Brain microvascular endothelial cell (primary cell): ENCODE measurements at regions not wholly inside any gene's neighbourhood (a gene's known extent, or its start where the extent isn't known, plus 50 kb on each side); places are given as distances from the start of the nearest gene placed in this dataset.

ENCODE experiments used
- DNase-seq: peaks from one replicate; pipeline ENCODE4 v3.0.0-alpha.2; 2020
- H3K27ac ChIP-seq: fragments of 250-450 bp; sonication (Bioruptor Pico); 2 replicates; pipeline ENCODE4 v1.5.1; 2020; ENCODE audit warnings: mild to moderate bottlenecking, moderate library complexity
- H3K27me3 ChIP-seq: fragments of 250-450 bp; sonication (Bioruptor Pico); replicated peaks from 2 replicates; pipeline ENCODE4 v1.5.1; 2020; ENCODE audit warnings: mild to moderate bottlenecking
- H3K36me3 ChIP-seq: fragments of 250-450 bp; sonication (Bioruptor Pico); replicated peaks from 2 replicates; pipeline ENCODE4 v1.5.1; 2020; ENCODE audit warnings: mild to moderate bottlenecking
- H3K4me3 ChIP-seq: 2 replicates; pipeline ENCODE4 v1.5.1; 2011; ENCODE audit warnings: low read depth, mild to moderate bottlenecking, control low read depth, low read length, moderate library complexity
- CTCF ChIP-seq: IDR thresholded peaks from 2 replicates; pipeline ENCODE4 v1.5.1; 2011; ENCODE audit warnings: low read depth, mild to moderate bottlenecking, moderate library complexity, low read length, control low read depth, inconsistent platforms; ENCODE audit errors: missing control alignments
- in situ Hi-C: cut with HindIII; loops from 2 replicates; pipeline ENCODE4 v1.10.0; 2017; ENCODE audit warnings: low sequenced_read_pairs, low pct_ligation_motif_present

GRCh38 chr3:117565777-117566176 lies 856.2 kb downstream of the TUSC7 start:
- Histone ChIP-seq H3K36me3 (no peaks in the 10 kb centered on the region), H3K27me3 (no peaks in the 10 kb centered on the region), H3K27ac (no peak overlapping the region), H3K4me3 (no peak overlapping the region)
- DNase-seq, result no peak
- no peak for TF ChIP-seq CTCF
- in situ Hi-C loops, result no loop called here

- in situ Hi-C loops, result no loop called here
- H3K27ac ChIP-seq, result no peak overlapping the region
- DNase-seq, result no peak
- TF ChIP-seq CTCF, result no peak
- no peaks in the 10 kb centered on the region for H3K27me3 ChIP-seq
- no peak overlapping the region for H3K4me3 ChIP-seq
- no peaks in the 10 kb centered on the region for H3K36me3 ChIP-seq
Observed at GRCh38 chr3:117566926-117567325, 857.3 kb downstream of the TUSC7 start.

- TF ChIP-seq CTCF, result no peak
- Histone ChIP-seq H3K4me3 (no peak overlapping the region), H3K27ac (no peak overlapping the region), H3K27me3 (no peaks in the 10 kb centered on the region), H3K36me3 (no peaks in the 10 kb centered on the region)
- DNase-seq, result no peak
- in situ Hi-C loops, result no loop called here
Observed at GRCh38 chr3:117567382-117567781, 857.8 kb downstream of the TUSC7 start.

DNA sequence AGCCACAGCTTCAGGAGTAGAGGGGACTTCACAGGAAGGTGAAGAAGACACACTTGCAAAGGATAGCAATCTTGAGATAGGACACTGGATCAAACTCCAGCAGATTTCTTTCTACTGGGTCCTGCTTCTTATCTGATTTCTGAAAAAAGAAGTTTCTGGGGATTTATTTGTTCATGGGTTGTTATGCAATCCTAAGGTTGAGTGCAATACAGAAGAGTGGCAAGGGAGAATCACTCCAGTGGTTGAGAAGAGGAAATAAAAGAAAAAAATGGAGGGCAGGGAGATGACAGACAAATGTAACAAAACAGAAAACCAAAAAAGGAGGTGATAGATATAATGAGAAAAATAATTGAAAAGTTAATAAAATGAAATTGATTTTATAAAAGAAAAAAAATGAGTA lies 858.3 kb downstream of the TUSC7 start:
- no peak for TF ChIP-seq CTCF

GRCh38 chr3:117572786-117573185 lies 863.2 kb downstream of the TUSC7 start:
- DNase-seq, result no peak
- TF ChIP-seq CTCF, result no peak
- in situ Hi-C loops, result no loop called here
- Histone ChIP-seq H3K4me3 (no peak overlapping the region), H3K27ac (no peak overlapping the region), H3K27me3 (no peaks in the 10 kb centered on the region), H3K36me3 (no peaks in the 10 kb centered on the region)

More for the DNA sequence above, 858.3 kb downstream of the TUSC7 start:
- Histone ChIP-seq H3K27ac (no peak overlapping the region), H3K4me3 (no peak overlapping the region), H3K36me3 (no peaks in the 10 kb centered on the region), H3K27me3 (no peaks in the 10 kb centered on the region)
- no peak for DNase-seq
- in situ Hi-C loops, result no loop called here

GRCh38 chr3:117580806-117581205 lies 871.2 kb downstream of the TUSC7 start:
- no peak for TF ChIP-seq CTCF
- no peaks in the 10 kb centered on the region for H3K27me3 ChIP-seq
- in situ Hi-C loops, result no loop called here
- H3K4me3 ChIP-seq, result no peak overlapping the region
- no peak overlapping the region for H3K27ac ChIP-seq
- no peak for DNase-seq
- H3K36me3 ChIP-seq, result no peaks in the 10 kb centered on the region
